ENCODE measurements at regions not wholly inside any gene's neighbourhood (a gene's known extent, or its start where the extent isn't known, plus 50 kb on each side); places are given as distances from the start of the nearest gene placed in this dataset.

- TF ChIP-seq CTCF (CRISPR knock-in tag; IDR thresholded peaks at IDR 0.05) (peak; percentile 19; the same call in 1 of the 2 replicates), SP4 (CRISPR knock-in tag; IDR thresholded peaks at IDR 0.05) (no peak), SIX1 (CRISPR knock-in tag; IDR thresholded peaks at IDR 0.05; ENCODE audit: borderline replicate concordance) (no peak), SKIL (CRISPR knock-in tag; IDR thresholded peaks at IDR 0.05; ENCODE audit: borderline replicate concordance) (no peak), ZNF572 (CRISPR knock-in tag; IDR thresholded peaks at IDR 0.05) (no peak), NR2F1 (CRISPR knock-in tag; IDR thresholded peaks at IDR 0.05) (no peak; a peak in 1 of 4 replicates), JUNB (CRISPR knock-in tag; IDR thresholded peaks at IDR 0.05; ENCODE audit: borderline replicate concordance) (no peak), CBX5 (CRISPR knock-in tag; IDR thresholded peaks at IDR 0.05; ENCODE audit: borderline replicate concordance) (0 out of 2 replicates have a peak, but pooled peaks have one; percentile 22), TRIM24 (CRISPR knock-in tag; IDR thresholded peaks at IDR 0.05) (no peak), ZNF367 (CRISPR knock-in tag; IDR thresholded peaks at IDR 0.05; ENCODE audit: borderline replicate concordance) (no peak), NRL (CRISPR knock-in tag; IDR thresholded peaks at IDR 0.05; ENCODE audit: borderline replicate concordance) (no peak), NFE2L2 (IDR thresholded peaks at IDR 0.05; ENCODE audit: low read length) (no peak), RFXAP (CRISPR knock-in tag; IDR thresholded peaks at IDR 0.05; ENCODE audit: borderline replicate concordance) (no peak), HNRNPL (IDR thresholded peaks at IDR 0.05; ENCODE audit: low read depth, low read length) (no peak), NR1H2 (CRISPR knock-in tag; IDR thresholded peaks at IDR 0.05; ENCODE audit: borderline replicate concordance, low read depth) (no peak), FOXP4 (CRISPR knock-in tag; IDR thresholded peaks at IDR 0.05) (no peak), YEATS4 (CRISPR knock-in tag; IDR thresholded peaks at IDR 0.05; ENCODE audit: borderline replicate concordance) (0 out of 2 replicates have a peak, but pooled peaks have one; percentile 23), ZNF24 (IDR thresholded peaks at IDR 0.05) (no peak), FOSL2 (CRISPR knock-in tag; IDR thresholded peaks at IDR 0.05) (peak; percentile 36; the same call in 1 of the 2 replicates), CBX1 (IDR thresholded peaks at IDR 0.05; ENCODE audit: low read depth) (peak; percentile 56), ZNF350 (CRISPR knock-in tag; IDR thresholded peaks at IDR 0.05; ENCODE audit: borderline replicate concordance, low read depth) (no peak), ZNF674 (CRISPR knock-in tag; IDR thresholded peaks at IDR 0.05; ENCODE audit: low read depth) (no peak), SMAD3 (CRISPR knock-in tag; IDR thresholded peaks at IDR 0.05) (0 out of 2 replicates have a peak, but pooled peaks have one; percentile 11), ZNF644 (CRISPR knock-in tag; IDR thresholded peaks at IDR 0.05; ENCODE audit: low read depth) (peak; percentile 52; the same call in 1 of the 2 replicates), ZNF747 (CRISPR knock-in tag; IDR thresholded peaks at IDR 0.05; ENCODE audit: borderline replicate concordance) (no peak)
These were observed 66.1 kb upstream of the SMOX start (continued) for GRCh38 chr20:4082406-4083097.
